GM19324 (cell line): ENCODE measurements at regions not wholly inside any gene's neighbourhood (a gene's known extent, or its start where the extent isn't known, plus 50 kb on each side); places are given as distances from the start of the nearest gene placed in this dataset.
"Not testable (repeated sequence)": the region's sequence is repeated elsewhere in the genome, so short reads cannot be mapped to it uniquely, and the experiment has no call there.

Experiments used
- ATAC-seq: cut with Tn5 transposase; IDR thresholded peaks from one replicate; pipeline ENCODE4 v1.9.1; 2021; ENCODE audit warnings: mild to moderate bottlenecking, moderate library complexity; ENCODE audit not compliant: unreplicated experiment, low FRiP score

DNA sequence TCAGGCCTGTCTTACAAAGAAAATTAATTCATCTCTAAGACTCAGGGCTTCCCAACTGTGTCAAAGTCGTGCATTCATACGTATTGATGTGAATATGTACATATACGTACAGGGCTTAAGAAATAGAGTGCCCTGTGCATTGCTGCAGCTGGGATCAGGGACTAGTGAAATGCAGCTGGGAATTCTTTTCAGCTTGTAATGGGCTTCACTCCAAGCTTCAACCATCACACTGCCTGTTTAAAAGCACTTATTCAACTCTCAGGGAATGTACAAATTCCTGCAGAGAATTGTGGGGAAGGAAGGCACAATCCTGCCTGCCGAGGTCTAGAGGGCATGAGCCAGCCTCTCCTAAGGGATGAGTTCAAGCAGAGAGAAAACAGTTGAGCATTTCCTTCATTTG is 59.6 kb upstream of the MAN2A1 start:
- ATAC-seq, result no peak

DNA sequence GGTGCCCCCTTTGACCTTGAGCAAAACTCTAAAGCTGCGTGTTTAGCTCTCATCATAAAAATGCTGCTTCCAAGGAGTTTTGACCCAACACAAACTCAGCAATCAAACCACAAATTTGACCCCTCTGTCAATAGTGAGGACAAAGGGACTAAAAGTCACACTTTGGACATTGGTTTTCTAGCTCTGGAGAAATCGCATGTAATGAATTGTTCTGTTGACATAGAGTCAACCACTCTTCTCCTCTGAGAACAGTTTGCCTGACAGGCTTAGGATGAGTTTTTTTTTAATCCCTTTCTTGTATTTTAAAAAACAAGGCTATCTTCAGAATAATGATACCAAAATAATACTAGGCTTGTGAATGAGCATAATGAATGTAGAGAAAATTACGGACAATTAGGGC is 61.1 kb upstream of the MAN2A1 start:
- no peak for ATAC-seq

DNA sequence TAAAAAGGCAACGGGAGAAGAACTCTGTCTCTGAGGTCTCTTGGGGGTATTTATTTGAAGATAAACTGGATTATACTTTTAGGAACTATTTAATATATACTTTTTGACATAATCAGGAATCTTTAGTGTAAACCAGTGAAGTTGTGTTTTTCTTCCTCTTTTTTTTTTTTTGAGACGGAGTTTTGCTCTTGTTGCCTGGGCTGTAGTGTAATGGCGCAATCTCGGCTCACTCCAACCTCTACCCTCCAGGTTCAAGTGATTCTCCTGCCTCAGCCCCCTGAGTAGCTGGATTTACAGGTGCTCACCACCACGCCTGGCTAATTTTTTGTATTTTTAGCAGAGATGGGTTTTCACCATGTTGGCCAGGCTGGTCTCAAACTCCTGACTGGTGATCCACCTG is 68.5 kb upstream of the MAN2A1 start:
- ATAC-seq, result not testable (repeated sequence)

DNA sequence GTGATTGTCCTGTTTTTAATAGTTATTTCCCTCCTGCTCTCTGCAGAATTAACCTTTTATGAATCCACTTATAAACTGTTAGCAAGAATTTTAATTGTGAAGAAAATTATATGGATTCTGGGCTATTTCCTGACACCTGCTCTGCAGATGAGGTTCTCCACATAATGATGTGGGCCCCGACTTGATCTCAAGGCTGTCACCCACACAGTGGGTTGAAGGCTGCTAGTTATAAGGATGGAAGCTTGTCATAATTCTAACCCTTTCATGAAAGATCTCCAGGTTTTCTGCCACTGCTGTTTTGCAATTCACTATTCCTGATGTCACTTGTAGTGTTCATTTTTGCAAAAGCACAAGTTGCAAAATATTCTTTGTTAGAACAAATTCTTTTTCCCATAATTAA is 69.1 kb upstream of the MAN2A1 start:
- ATAC-seq, result no peak

DNA sequence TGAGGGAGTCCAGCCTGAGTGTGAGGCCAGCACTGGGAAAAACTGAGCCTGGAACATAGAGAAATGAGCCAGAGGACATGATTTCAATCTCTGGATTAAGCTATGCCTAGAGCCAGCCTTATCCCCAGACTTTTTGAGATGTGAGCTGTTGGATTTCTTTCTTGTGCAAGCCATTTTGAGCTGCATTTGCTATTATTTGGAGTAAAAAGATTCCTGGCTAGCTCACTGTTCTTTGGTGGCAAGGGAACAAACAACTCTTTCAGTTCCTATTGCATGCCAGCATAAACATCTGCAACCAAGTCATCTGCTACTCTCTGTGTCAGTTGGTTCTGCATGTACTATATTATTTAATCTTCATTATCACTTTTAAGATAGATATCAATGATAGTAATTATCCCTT is 70.1 kb upstream of the MAN2A1 start:
- no peak for ATAC-seq

DNA sequence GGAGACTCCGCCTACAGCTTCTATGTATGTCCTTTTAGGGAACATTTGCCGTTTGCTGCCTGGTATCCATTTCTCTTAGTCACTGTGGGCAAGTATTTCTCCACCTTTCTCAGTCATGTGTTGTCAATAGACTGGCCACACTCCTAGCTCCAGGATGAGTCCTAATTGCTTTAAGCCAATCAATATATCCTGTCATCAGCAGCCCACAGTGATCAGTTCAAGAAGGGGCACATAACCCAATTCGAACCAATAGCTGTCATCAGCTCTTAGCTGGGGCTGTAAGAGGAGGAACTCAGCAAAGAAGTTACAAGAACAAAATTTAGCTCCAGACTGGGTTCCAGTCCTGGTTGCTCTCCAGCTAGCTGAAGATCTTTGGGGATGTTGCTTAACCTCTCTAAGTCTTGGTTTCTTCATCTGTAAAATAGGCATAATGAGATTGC is 70.7 kb upstream of the MAN2A1 start:
- no peak for ATAC-seq

DNA sequence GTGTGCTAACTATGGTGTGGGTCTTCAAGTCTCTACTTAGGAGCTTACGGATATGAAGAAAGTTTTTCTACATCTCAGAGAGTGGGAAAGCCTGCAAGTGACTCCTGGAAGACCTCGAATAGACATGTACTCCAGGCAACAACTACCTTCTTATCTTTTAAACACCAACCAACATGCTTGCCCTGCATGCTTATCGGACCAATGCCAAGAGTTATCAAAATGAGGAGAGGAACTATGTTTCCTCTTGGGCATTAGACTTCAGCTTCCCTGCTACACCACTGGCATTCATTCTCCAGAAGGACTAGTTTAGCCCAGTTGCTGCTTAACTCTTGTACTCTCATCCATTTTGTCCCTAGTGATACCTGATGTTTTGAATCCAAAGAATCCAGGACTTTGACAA is 74.7 kb upstream of the MAN2A1 start:
- no peak for ATAC-seq

DNA sequence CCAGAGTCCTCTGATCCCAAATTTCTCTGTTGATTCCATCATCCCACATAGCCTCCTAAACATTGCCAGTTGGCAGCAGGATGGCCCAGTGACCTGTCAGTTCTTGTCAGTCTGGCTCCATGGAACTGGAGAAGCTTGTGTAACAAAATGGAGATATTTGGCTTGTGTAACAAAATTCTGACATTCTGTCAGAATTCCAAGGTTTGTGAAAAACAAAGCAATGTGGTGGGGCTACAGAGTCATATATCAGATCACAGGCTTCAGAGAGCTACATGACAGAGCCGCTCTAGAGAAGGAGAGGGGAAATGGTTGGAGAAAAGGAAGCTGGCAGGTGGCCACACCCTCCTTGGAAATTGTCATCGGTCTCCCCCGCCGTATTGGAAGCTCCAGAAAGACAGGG is 75.4 kb upstream of the MAN2A1 start:
- no peak for ATAC-seq

DNA sequence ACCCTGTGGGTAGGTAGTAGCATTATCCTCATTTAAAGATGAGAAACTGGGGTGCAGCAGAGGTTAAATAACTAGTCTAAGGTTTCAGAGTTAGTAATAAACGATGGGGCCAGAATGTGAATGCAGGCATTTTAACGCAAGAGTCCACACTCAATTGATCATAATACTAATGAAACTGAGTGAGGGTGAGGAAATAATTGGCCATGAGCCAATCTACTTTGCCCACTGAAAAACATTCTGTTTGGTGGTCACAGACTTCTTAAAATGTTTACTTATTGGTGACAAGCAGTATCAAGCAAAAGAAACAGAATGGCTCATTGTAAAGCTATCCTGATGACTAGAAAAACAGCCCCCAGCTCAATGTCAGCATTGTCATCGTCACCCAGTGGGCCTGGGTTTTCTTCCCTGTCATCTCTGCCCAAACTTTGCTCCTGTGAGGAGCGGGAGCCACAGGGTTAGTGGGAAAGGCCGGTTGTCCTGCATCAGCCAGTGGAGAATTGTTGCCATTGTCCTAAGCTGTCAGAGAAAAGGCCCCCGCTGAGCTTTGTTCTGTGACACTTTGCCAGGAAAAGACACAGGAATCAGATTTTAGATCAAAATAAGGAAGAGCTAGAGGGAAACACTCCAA is 77.3 kb upstream of the MAN2A1 start:
- no peak for ATAC-seq

DNA sequence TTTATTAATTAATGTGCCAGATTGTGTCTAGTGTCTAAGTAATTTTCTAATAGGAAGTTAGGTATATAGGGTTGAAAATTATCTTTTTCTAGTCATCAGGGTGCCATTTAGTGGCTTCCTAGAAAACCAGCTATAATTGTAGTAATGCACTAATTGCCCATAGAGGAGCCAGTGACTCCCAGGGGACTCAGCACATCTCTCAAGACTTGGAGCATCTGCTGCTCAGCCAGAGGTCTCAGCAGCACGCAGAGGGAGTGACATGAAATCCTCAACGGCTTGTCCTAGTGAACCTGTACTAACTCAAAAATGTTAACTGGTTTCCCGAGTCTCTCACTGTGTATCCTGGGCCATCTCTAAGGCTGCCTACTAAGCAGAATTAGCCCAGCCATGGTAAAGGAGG is 78.2 kb upstream of the MAN2A1 start:
- ATAC-seq, result no peak

DNA sequence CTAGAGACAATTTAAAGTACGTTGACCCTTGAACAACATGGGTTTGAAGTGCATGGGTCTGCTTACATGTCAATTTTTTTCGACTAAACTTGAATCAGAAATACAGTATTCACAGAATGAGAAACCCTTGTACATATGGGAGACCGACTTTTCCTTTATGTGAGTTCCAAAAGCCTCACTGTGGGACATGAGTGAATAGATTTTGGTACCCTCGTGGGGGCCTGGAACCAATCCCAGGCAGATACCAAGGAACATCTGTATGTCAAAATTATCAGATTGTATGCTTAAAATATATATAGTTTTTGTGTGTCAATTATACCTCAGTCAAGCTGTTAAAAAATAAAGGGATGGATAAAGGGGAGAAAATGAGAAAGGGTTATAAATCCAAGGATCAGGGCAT is 78.7 kb upstream of the MAN2A1 start:
- ATAC-seq, result no peak

DNA sequence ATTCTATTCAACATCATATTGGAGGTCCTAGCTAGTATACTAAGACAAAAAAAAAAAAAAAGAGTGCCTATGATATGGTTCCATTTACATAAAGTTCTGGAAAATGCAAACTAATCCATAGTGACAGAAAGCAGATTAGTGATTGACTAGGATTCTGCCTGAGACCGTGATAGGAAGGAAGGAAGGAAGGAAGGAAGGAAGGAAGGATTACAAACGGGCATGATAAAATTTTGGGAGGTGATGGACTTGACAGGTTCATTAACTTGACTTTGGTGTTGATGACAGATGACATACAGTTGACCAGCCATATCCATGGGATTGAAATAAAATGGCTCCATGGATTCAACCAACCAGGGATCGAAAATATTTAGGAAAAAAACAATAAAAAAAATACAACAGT is 79.1 kb upstream of the MAN2A1 start:
- ATAC-seq, result no peak

DNA sequence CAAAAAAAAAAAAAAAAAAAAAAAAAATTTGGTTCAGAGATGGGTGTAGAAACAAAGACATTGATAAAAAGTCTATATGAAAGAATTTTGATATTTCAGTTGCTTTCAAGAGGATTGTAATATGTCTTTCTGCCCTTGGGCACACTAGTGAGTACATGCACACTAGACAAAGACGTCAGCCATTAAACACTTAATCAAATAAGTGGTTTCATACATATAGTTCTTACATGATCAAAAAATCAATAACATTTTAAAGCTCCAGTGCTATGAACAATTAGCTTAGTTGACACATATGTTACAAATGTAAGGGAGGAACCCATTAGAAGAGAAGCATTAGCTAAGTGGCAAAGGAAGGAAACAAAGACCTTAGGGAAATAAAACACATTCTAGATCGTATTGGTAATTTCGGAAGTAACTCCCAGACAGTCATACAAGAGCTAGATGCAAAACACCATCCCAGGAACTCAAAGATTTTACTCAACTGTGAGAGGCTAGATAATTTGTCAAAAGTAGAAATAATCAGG is 84.5 kb upstream of the MAN2A1 start:
- no peak for ATAC-seq

DNA sequence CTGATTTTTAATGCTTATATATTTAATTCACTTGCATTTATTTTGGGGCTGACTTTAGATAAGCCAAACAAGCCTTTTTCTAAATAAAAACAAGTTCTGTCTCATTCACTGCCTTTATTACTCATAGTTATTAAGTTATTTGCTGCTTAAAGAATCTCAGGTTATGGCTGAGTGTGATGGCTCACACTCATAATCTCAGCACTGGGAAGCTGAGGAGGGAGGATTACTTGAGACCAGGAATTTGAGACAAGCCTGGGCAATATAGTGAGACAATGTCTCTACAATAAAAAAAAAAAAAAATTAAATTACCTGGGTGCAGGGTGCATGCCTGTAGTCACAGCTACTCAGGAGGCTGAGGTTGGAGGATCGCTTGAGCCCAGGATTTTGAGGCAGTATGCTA is 85.0 kb upstream of the MAN2A1 start:
- no peak for ATAC-seq

DNA sequence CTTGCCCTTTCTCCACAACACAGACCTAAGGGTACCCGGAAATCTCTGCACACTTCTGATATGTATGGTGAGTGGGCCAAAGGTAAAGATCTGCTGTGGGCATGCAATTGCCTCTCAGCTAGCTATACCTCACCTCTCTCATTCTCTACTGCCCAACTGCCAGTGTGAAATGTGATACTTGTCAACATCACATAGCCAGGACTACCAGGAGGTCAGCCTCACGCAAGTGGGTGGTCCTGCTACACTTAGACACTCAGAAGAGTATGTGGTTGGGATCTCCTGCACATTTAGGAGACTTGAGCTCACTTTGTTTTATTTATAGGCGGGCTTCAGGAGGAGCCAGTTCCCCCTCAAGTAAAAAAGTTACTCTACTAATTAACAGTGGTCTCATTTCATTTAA is 88.0 kb upstream of the MAN2A1 start:
- no peak for ATAC-seq

DNA sequence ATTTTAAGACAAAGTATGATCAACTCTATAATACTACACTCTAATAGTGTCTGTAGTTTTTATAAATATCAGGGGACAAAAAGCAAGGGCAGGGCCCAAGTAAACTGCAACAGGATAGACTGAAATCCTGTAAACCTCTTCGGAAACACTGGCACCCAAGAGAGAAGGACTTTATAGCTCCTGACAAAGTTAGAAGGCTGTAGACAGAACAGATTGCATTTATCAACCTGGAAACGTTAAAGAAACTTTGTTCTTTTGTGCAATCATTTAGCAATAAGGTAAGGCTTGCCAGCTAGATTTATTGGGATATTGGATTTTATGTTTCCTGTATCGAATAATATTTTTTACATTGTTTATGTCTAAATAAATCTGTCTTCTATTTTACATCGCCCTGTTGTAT is 91.8 kb upstream of the MAN2A1 start:
- no peak for ATAC-seq

DNA sequence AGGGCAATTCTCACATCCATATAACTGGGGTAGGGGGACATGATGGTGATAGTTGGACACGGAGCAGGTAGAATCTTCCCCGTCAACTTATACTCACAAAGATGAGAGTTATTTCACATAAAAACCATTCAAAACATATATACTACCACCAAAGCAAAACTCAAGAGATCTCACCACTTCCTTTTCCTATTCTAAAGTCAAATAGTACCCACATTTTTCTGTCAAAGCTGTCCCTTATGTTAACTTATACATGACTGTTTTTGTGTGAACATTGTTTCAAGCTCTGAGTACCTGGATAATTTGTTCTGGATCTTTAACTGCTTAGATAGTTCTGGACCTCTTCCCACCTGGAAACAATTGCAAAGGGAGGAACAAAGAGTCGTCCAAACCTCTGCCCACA is 95.5 kb upstream of the MAN2A1 start:
- ATAC-seq, result no peak

DNA sequence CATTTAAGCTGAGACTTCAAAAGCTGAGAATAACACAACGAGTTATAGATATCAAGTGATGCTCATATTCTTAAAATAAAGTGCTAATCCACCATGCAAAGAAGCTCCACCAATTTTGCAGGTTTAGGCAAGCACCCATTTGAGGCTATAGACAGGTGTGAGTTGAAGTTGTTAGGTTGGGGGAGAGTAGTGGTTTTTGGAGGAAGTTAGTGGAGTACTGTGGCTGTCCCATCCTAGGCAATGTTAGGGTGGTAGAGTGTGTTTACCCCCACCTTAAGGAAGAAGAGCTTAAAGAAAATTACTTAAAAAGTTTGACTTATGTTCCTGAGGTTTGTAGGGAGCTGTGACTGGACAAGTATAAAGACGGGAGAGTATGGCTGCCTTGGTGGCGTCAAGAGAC is 98.9 kb upstream of the MAN2A1 start:
- ATAC-seq, result no peak

DNA sequence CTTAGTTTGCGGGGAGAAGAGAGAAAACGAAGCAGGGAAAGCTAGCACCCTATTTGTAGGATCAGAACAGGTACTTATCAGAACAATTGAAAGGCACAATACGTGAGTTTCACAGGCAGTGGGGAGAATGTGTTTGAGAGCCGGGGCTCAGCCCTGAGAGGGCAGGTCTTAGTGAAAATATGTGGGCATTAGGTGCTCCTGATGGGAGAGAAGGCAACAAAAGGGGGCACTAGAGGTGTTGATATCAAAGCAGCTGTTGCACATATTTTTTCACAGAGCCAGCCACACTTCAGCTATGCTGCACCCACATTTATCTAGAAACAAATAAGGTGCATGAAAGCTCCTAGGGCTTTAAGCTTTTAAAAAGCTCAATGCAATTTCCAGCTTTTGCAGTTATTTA is 99.7 kb upstream of the MAN2A1 start:
- ATAC-seq, result no peak

DNA sequence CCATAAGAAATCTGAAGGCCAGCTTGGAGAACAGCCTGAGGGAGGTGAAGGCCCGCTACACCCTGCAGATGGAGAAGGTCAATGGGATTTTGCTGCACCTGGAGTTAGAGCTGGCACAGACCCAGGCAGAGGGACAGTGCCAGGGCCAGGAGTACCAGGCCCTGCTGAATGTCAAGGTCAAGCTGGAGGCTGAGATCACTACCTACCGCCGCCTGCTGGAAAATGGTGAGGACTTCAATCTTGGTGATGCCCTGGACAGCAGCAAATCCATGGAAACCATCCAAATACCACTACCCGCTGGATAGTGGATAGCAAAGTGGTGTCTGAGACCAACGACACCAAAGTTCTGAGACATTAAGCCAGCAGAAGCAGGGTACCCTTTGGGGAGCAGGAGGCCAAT is 100.5 kb upstream of the MAN2A1 start:
- no peak for ATAC-seq

DNA sequence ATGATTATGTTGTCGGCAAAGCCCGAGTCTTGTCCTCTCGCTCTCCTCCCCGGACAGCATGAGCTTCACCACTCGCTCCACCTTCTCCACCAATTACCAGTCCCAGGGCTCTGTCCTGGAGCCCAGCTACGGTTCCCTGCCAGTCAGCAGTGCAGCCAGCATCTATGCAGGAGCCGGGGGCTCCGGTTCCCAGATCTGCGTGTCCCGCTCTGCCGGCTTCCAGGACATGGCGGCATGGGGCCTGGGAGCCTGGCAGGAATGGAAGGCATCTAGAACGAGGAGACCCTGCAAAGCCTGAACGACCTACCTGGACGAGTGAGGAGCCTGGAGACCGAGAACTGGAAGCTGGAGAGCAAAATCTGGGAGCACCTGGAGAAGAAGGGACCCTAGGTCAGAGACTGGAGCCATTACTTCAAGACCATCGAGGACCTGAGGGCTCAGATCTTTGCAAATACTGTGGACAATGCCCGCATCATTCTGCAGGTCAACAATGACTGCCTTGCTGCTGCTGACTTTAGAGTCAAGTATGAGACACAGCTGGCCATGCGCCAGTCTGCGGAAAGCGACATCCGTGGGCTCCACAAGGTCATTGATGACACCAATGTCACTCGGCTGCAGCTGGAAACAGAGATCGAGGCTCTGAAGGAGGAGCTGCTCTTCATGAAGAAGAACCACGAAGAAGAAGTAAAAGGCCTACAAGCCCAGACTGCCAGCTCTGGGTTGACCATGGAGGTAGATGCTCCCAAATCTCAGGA is 101.3 kb upstream of the MAN2A1 start:
- ATAC-seq, result no peak

DNA sequence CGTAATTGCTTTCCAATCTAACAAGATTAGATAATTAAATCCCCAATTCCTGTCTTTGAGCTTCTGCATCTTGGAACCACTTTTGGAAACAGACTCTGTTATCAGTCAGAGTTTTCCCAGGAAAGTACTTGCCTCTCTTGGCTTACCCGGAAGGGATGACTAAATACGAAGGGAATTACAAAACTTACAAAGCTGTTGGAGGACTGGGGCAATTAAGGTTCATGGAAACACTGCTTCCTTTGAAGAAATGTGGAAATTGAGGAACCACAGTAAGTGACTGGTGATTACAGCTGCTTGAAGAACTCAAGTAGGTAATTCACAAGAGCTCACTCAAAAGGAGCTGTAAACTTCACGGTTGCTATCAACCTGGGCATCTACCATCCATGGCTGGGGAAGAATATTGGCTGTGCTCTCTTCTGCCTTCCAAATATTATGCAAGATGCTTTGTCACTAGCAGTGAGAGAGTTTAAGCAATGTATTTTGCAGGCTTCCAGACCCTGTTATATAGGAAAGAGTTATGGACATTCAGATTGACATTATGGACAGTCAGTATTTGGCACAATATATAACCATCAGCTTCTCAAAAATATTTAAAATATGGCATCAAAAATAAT is 104.6 kb upstream of the MAN2A1 start:
- no peak for ATAC-seq
